Neural cell (in vitro differentiated cells): ENCODE measurements at regions not wholly inside any gene's neighbourhood (a gene's known extent, or its start where the extent isn't known, plus 50 kb on each side); places are given as distances from the start of the nearest gene placed in this dataset.

Experiments used
- H2AFZ ChIP-seq: fragments of 200-600, 300-800 bp; sonication (generic), shearing (Covaris generic); 2 replicates; pipeline ENCODE4 v1.6.0; 2014; ENCODE audit warnings: low read depth, mild to moderate bottlenecking, antibody characterized with exemption, low read length, moderate library complexity
- H3F3A ChIP-seq: fragments of 200-600 bp; shearing (Covaris generic); 2 replicates; pipeline ENCODE4 v1.6.1; 2016; ENCODE audit warnings: mild to moderate bottlenecking, moderate library complexity, mixed read lengths, antibody characterized with exemption, low read length; ENCODE audit not compliant: insufficient read depth, poor library complexity, severe bottlenecking
- H3K27ac ChIP-seq: fragments of 200-600, 300-800 bp; sonication (generic), shearing (Covaris generic); 2 replicates; pipeline ENCODE4 v1.5.1; 2014; ENCODE audit warnings: mild to moderate bottlenecking, low read length, moderate library complexity
- H3K27me3 ChIP-seq: fragments of 300-800, 200-600 bp; sonication (generic), shearing (Covaris generic); 2 replicates; pipeline ENCODE4 v1.6.0; 2014; ENCODE audit warnings: mild to moderate bottlenecking, low read depth, low read length, moderate library complexity; ENCODE audit not compliant: insufficient read depth
- H3K36me3 ChIP-seq: fragments of 300-800, 200-600 bp; sonication (generic), shearing (Covaris generic); 2 replicates; pipeline ENCODE4 v1.5.1; 2014; ENCODE audit warnings: mild to moderate bottlenecking, antibody characterized with exemption, low read length, moderate library complexity; ENCODE audit not compliant: insufficient read depth
- H3K4me2 ChIP-seq: fragments of 300-800, 200-600 bp; sonication (generic), shearing (Covaris generic); 2 replicates; pipeline ENCODE4 v1.6.0; 2014; ENCODE audit warnings: mild to moderate bottlenecking, low read length
- H3K4me3 ChIP-seq: fragments of 300-800, 200-600 bp; sonication (generic), shearing (Covaris generic); 2 replicates; pipeline ENCODE4 v1.5.1; 2014; ENCODE audit warnings: mild to moderate bottlenecking, low read length, moderate library complexity
- H3K79me2 ChIP-seq: fragments of 200-600 bp; shearing (Covaris generic); replicated peaks from 2 replicates; pipeline ENCODE4 v1.6.0; 2014; ENCODE audit warnings: mild to moderate bottlenecking, low read length, moderate library complexity; ENCODE audit not compliant: insufficient read depth
- H3K9ac ChIP-seq: fragments of 300-800, 200-600 bp; sonication (generic), shearing (Covaris generic); 2 replicates; pipeline ENCODE4 v1.6.1; 2016; ENCODE audit warnings: mild to moderate bottlenecking, low read length, mixed read lengths
- H3K9me2 ChIP-seq: fragments of 200-600 bp; shearing (Covaris generic); 2 replicates; pipeline ENCODE4 v1.6.1; 2016; ENCODE audit warnings: mild to moderate bottlenecking, low read length, mixed read lengths; ENCODE audit not compliant: insufficient read depth
- H3K9me3 ChIP-seq: fragments of 200-600, 300-800 bp; sonication (generic), shearing (Covaris generic); 2 replicates; pipeline ENCODE4 v1.6.1; 2016; ENCODE audit warnings: mild to moderate bottlenecking, mixed run types, low read length, moderate library complexity, mixed read lengths
- H4K20me1 ChIP-seq: fragments of 200-600 bp; shearing (Covaris generic); 2 replicates; pipeline ENCODE4 v1.6.1; 2016; ENCODE audit warnings: mild to moderate bottlenecking, mixed run types; ENCODE audit not compliant: insufficient read depth
- EP300 ChIP-seq: fragments of 450-650 bp; conservative IDR thresholded peaks from 2 replicates; pipeline ENCODE4 v1.6.1; 2014; ENCODE audit warnings: antibody characterized with exemption, mild to moderate bottlenecking, moderate library complexity; ENCODE audit not compliant: poor library complexity, severe bottlenecking
- EZH2 ChIP-seq: fragments of 200-600, 300-800 bp; shearing (Covaris generic), sonication (generic); IDR thresholded peaks from 2 replicates; pipeline ENCODE4 v1.6.1; 2014; ENCODE audit warnings: antibody characterized with exemption, low read length, borderline replicate concordance, mild to moderate bottlenecking; ENCODE audit not compliant: insufficient read depth, poor library complexity, severe bottlenecking
- MXI1 ChIP-seq: fragments of 450-650 bp; conservative IDR thresholded peaks from 2 replicates; pipeline ENCODE4 v1.6.1; 2014; ENCODE audit warnings: antibody characterized with exemption, mild to moderate bottlenecking; ENCODE audit not compliant: poor library complexity, severe bottlenecking
- POLR2AphosphoS5 ChIP-seq: IDR thresholded peaks from 2 replicates; pipeline ENCODE4 v1.6.1; 2012
- RAD21 ChIP-seq: fragments of 450-650 bp; conservative IDR thresholded peaks from 2 replicates; pipeline ENCODE4 v1.6.1; 2014; ENCODE audit warnings: antibody characterized with exemption, mild to moderate bottlenecking, moderate library complexity
- SMC3 ChIP-seq: fragments of 450-650 bp; conservative IDR thresholded peaks from 2 replicates; pipeline ENCODE4 v1.6.1; 2014; ENCODE audit warnings: antibody characterized with exemption, mild to moderate bottlenecking, moderate library complexity; ENCODE audit not compliant: poor library complexity
- TAF1 ChIP-seq: IDR thresholded peaks from 2 replicates; pipeline ENCODE4 v1.6.1; 2012; ENCODE audit warnings: low read depth
- TF ChIP-seq, protein P1 (sequence below): fragments of 450-650 bp; IDR thresholded peaks from 2 replicates; pipeline ENCODE4 v1.5.1; 2014; ENCODE audit warnings: antibody characterized with exemption, mild to moderate bottlenecking, moderate library complexity; ENCODE audit not compliant: poor library complexity, severe bottlenecking
- TF ChIP-seq, protein P2 (sequence below): IDR thresholded peaks from 2 replicates; pipeline ENCODE4 v1.6.1; 2012; ENCODE audit warnings: borderline replicate concordance

DNA sequence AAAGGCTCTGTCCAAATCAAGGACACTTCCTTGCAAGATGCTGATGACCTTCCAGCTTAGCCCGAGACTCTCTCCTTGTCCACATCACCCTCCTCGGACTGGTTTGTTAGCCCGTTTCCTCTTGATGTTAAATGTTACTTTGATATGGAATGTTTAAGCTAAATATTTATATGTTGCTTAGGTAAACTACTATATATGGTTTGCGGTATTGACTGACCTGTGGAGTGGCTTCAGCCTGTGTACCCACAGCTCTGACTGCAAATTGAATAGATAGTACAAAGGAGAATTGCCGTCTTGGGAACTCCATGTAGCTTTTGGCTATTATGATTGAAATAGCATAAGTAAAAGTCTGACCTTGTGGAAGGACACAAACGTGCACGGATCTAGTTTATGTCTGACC lies 422.0 kb downstream of the YTHDC2 start:
- no peak overlapping the region for H3K4me3 ChIP-seq
- no peak overlapping the region for H3K9ac ChIP-seq
- no peaks in the 10 kb centered on the region for H3K36me3 ChIP-seq
- no peaks in the 10 kb centered on the region for H3K9me2 ChIP-seq
- H3K27me3 ChIP-seq: no peaks in the 10 kb centered on the region
- H3K9me3 ChIP-seq: no peaks in the 10 kb centered on the region
- no peak overlapping the region for H3K27ac ChIP-seq
- no peak for TF ChIP-seq POLR2AphosphoS5
- no peak for TF ChIP-seq TAF1
- no peak for TF ChIP-seq RAD21
- no peak for TF ChIP-seq EZH2
- no peak for TF ChIP-seq MXI1
- no peak for TF ChIP-seq EP300
- TF ChIP-seq, protein P1, sequence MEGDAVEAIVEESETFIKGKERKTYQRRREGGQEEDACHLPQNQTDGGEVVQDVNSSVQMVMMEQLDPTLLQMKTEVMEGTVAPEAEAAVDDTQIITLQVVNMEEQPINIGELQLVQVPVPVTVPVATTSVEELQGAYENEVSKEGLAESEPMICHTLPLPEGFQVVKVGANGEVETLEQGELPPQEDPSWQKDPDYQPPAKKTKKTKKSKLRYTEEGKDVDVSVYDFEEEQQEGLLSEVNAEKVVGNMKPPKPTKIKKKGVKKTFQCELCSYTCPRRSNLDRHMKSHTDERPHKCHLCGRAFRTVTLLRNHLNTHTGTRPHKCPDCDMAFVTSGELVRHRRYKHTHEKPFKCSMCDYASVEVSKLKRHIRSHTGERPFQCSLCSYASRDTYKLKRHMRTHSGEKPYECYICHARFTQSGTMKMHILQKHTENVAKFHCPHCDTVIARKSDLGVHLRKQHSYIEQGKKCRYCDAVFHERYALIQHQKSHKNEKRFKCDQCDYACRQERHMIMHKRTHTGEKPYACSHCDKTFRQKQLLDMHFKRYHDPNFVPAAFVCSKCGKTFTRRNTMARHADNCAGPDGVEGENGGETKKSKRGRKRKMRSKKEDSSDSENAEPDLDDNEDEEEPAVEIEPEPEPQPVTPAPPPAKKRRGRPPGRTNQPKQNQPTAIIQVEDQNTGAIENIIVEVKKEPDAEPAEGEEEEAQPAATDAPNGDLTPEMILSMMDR: no peak
- TF ChIP-seq, protein P2, sequence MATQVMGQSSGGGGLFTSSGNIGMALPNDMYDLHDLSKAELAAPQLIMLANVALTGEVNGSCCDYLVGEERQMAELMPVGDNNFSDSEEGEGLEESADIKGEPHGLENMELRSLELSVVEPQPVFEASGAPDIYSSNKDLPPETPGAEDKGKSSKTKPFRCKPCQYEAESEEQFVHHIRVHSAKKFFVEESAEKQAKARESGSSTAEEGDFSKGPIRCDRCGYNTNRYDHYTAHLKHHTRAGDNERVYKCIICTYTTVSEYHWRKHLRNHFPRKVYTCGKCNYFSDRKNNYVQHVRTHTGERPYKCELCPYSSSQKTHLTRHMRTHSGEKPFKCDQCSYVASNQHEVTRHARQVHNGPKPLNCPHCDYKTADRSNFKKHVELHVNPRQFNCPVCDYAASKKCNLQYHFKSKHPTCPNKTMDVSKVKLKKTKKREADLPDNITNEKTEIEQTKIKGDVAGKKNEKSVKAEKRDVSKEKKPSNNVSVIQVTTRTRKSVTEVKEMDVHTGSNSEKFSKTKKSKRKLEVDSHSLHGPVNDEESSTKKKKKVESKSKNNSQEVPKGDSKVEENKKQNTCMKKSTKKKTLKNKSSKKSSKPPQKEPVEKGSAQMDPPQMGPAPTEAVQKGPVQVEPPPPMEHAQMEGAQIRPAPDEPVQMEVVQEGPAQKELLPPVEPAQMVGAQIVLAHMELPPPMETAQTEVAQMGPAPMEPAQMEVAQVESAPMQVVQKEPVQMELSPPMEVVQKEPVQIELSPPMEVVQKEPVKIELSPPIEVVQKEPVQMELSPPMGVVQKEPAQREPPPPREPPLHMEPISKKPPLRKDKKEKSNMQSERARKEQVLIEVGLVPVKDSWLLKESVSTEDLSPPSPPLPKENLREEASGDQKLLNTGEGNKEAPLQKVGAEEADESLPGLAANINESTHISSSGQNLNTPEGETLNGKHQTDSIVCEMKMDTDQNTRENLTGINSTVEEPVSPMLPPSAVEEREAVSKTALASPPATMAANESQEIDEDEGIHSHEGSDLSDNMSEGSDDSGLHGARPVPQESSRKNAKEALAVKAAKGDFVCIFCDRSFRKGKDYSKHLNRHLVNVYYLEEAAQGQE: no peak
- no peak for TF ChIP-seq SMC3
- no peak overlapping the region for H3K4me2 ChIP-seq
- no peak overlapping the region for H2AFZ ChIP-seq
- H4K20me1 ChIP-seq: no peaks in the 10 kb centered on the region
- no peaks in the 10 kb centered on the region for H3K79me2 ChIP-seq
- no peaks in the 10 kb centered on the region for H3F3A ChIP-seq

DNA sequence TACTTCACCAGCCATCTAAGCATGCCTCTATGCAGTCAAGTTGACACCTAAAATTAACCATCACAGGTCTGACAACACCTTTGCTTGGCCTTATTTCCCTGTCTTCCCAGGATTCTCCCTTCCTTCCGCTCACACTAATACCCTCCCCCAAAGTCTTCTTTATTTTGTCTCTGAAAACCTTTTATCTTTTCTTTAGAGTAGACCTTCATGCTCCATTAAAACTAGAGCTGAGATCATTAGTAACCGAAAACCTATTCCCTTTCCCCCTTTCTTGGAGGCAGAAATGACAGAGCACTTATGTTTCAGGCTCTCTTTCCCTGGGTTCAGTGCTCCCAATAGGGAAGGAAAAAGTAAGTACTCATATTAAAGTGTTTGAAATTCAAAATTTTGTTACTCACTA lies 423.8 kb downstream of the YTHDC2 start:
- H3K4me2 ChIP-seq: no peak overlapping the region
- H3K27ac ChIP-seq: no peak overlapping the region
- H3K79me2 ChIP-seq: no peaks in the 10 kb centered on the region
- TF ChIP-seq TAF1: no peak
- TF ChIP-seq EP300: no peak
- TF ChIP-seq, protein P1: no peak
- TF ChIP-seq POLR2AphosphoS5: no peak
- no peak for TF ChIP-seq MXI1
- TF ChIP-seq RAD21: no peak
- TF ChIP-seq SMC3: no peak
- TF ChIP-seq, protein P2: no peak
- TF ChIP-seq EZH2: no peak
- H2AFZ ChIP-seq: no peak overlapping the region
- H3K4me3 ChIP-seq: no peak overlapping the region
- no peaks in the 10 kb centered on the region for H3F3A ChIP-seq
- no peaks in the 10 kb centered on the region for H3K27me3 ChIP-seq
- H4K20me1 ChIP-seq: no peaks in the 10 kb centered on the region
- H3K9me2 ChIP-seq: no peaks in the 10 kb centered on the region
- H3K9ac ChIP-seq: no peak overlapping the region
- H3K9me3 ChIP-seq: no peaks in the 10 kb centered on the region
- H3K36me3 ChIP-seq: no peaks in the 10 kb centered on the region
